GM19193 (cell line): ENCODE measurements at regions not wholly inside any gene's neighbourhood (a gene's known extent, or its start where the extent isn't known, plus 50 kb on each side); places are given as distances from the start of the nearest gene placed in this dataset.

Experiments used
- POLR2A ChIP-seq: IDR thresholded peaks from 4 replicates; pipeline ENCODE4 v1.6.1; 2011; ENCODE audit not compliant: insufficient read depth, insufficient read length; ENCODE audit errors: extremely low read depth

DNA sequence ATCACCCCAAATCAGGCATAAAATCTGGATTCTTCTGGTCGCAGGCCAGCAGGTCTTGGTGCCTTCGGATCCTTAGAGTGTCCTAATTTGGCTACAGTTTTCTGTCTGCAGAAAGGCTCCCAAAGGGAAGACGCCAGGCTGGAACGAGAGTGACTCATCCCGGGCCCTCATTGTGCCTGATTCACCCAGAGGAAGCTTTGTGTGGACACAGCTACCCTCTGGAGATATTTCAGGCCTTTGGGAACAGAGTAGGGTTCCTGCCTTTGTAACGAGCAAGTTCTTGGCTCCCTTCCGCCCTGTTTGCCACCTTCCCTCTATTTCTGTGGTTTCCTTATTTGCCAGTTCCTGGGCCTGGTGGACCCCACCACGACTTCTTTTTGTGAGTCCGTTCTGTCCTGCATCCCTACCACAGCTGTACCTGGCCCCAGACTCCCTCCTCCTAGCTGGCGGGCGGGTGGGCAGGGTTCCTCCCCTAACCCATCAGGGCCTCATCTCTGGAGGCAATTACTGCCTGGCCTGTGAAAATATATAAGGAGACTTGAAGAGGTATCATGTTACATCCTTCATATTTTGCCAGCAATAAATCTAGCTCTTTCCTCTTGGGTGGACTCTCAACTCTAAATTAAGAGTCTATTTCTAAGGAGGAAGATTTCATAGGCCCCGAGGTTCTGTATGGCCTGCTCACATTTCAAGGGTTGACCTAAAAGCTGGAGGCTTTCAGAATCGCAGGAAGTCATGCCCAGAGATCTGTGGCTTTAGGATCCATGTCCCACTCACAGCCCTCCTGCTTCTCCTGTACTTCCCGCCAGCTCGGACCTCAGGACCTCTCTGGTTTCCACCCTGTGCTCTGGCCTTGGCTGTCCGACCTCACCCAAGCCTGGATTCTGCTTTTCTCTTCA is 219.2 kb upstream of the ZNF32 start:
- no peak for TF ChIP-seq POLR2A

DNA sequence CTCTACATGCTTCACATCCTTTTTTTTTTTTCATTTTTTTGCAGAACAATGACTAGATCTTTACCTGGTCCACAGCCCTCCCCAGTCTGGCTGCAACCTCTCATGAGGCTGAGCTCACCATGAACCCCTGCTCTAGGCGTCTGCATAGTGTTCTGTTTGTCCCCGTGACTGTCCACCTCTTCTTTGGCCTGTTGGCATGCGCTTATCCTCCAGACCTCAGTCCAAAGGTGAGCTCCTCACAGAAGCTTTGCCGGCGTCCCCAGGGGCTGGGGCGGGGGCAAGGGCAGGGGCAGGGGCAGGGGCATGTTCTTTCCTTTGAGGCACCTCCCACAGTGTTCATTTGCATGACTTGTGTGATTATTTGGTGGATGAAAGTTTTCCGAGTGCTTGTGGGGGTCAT is 218.4 kb upstream of the ZNF32 start:
- TF ChIP-seq POLR2A = no peak

GRCh38 chr10:43866712-43867111 is 218.0 kb upstream of the ZNF32 start:
- TF ChIP-seq POLR2A = no peak

DNA sequence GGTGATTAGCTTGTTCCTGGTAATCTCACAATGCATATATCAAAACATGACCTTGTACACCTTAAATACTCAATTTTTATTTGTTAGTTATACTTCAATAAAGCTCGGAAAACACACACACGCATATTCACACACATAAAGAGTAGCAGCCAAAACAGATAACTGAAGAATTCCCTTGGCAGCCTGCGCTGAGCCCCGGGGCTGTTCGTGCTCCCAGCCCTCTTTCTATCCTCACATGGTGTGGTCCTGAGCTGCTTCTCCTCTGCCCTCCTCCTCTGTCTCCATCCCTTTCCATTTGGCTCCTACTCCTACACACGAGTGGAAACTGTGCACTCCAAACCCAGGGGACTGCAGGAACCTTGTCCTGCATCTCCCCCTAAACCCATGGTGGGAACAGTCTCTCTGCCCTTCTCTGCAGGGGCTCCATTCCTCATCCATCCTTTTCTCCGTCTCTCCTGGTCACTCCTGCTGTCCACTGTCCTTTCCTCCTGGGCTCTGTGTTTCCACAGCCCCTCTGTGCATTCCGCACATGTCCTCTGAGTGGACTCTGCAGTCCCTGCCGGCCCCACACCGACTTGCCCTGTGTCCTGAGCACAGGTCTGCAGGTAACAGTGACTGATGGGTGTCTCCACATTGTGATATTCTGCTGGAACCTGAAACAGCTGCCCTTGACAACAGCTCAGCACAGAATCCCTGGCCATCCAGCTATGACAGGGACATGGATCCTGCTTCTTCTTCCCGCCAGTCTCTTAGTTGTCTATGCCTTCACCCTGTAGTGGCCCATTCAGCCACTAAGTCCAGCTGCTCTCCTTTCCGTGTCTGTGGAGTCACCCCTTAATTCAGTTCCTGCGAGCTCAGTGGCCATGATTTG is 216.8 kb upstream of the ZNF32 start:
- TF ChIP-seq POLR2A = no peak

GRCh38 chr10:43864656-43865055 is 216.0 kb upstream of the ZNF32 start:
- no peak for TF ChIP-seq POLR2A

DNA sequence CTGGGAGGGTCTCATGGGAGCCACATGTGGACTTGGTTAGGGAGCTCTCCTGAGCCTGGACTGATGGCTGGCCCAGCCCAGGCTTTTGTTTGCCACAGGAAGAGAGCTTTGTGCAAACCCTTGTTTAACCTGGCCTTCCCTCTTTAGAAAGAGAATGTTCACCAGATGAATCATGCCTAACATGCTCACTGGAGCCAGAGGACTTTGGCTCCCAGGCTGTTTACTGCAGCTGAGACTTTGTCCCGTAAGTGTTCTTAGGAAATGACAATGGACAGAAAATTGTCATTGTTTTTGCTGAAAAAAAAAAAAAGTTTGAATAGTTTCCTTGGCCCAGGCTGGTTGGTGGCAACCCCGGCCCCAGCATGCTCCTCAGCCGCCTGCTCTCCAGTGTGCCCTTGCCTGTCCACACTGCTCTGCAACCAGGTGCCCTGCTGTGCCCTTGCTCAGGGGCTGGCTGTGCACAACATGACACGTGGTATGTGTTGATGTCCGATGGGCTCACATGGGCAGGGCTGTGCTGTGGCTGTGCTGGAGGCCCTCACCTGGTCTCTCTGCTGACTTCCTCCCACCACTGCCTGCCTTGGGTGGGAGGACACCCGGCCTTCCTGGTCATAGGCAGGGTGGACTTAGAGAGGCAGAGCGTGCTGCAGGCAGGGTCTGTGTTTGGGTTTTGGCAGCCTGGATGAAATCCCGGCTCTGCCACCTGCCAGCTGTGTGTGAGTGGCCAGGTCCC is 215.3 kb upstream of the ZNF32 start:
- no peak for TF ChIP-seq POLR2A

GRCh38 chr10:43863270-43863669 is 214.6 kb upstream of the ZNF32 start:
- TF ChIP-seq POLR2A = no peak

GRCh38 chr10:43862756-43863155 is 214.1 kb upstream of the ZNF32 start:
- no peak for TF ChIP-seq POLR2A

DNA sequence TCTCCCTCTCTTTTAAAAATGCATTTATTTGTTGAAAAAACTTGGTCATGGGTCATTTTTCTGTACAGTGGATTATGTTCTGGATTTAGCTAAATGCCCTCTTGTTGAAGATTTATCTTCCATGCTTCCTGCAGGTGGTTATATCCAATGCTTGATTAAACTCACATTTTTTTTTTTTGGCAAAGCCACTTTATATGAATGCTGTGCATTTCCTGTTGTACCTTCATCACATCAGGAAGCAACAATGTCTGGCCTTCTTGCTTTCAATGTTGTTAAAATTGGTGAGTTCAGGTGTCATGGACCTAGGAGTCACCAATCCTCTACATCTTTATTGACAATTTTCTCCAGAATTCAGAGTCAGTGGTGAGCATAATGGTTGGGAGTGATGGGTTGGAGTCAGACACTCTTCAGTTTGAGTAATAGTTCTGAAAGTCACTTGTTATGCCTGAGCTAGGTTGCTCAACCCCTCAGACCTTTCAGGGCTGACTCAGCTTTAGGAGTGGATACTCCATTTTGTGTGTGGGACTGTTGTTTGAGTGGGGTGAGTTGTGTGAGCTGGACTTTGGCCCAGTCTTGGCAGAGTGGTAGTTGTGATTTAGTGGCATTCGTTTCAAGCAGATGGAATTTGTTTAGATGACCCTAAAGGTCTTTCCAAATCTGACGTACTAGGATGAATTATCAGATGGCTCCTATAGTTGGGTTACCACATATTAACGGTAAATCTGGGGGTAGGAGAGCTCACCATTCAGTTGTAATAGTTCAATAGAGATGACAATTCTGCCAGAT is 213.5 kb upstream of the ZNF32 start:
- no peak for TF ChIP-seq POLR2A

- no peak for TF ChIP-seq POLR2A
Observed at GRCh38 chr10:43859016-43859525, 210.4 kb upstream of the ZNF32 start.

DNA sequence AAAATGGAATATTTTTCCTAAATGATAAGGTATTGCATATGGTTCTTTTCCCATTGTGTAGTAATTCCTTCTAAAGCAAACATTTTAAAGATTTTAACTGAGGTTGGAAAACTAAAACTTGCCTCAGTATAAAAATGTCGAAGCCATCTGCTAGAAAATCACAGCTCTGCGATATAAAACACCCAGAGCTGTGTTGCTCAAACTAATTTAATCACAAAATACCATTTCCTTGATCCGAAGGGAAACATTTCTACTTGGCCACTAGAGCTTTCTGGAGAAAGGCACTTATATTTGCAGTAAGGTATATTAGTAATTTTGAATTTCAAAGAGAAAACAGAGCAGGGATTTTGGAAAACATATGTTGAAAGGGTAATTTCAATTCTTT is 209.2 kb upstream of the ZNF32 start:
- TF ChIP-seq POLR2A = no peak

DNA sequence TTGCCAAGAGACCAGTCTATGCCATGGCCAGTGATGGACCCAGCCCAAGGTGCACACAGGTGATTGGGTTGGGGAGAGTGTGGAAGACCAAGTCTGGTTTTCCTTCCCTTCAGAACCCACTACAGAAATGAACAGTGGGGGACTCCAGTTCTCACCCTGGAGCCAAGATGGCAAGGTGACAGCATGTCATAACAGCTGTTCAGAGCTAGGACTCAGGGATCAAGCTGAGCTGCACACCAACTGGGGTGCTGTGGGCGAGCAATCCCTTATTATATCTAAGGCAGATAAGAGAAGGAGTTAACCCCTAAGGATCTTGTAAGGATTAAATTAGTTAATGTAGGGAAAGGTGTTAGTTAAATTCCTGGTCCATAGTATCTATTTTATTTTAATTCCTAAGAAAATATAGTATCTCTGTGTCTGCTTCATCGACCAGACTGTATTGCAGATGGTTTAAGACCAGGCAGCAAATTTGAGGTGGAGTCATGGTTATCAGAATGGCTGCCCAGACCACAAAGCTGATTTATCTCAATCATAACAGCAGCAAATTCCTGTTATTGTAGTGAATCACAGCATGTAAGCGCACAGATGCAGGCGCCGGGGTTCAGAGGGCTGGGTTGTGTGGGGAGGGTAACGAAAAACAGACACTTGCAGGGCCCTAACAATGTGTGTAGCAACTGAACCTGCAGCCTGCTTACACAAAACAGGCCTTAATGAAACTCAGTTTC is 208.7 kb upstream of the ZNF32 start:
- TF ChIP-seq POLR2A = no peak

GRCh38 chr10:43856299-43856698 is 207.6 kb upstream of the ZNF32 start:
- TF ChIP-seq POLR2A = no peak
